GM13977 (cell line): ENCODE measurements at regions not wholly inside any gene's neighbourhood (a gene's known extent, or its start where the extent isn't known, plus 50 kb on each side); places are given as distances from the start of the nearest gene placed in this dataset.

Experiments
- DNase-seq: peaks from one replicate; pipeline ENCODE4 v3.0.0; 2012; ENCODE audit warnings: low spot score
- in situ Hi-C: fragments of 300-500 bp; cut with MboI; formaldehyde crosslinking; loops from one replicate; pipeline ENCODE4 v1.12.0; 2022; ENCODE audit warnings: low sequenced_read_pairs, low pct_unique_long_range_greater_than_20kb, mixed read lengths, inconsistent platforms; ENCODE audit not compliant: unreplicated experiment
- TF ChIP-seq, protein P1 (sequence below): IDR thresholded peaks from 2 replicates; pipeline ENCODE4 v1.5.1; 2012; ENCODE audit warnings: mild to moderate bottlenecking, control low read depth; ENCODE audit not compliant: insufficient read depth; ENCODE audit errors: extremely low read depth, missing control alignments

DNA sequence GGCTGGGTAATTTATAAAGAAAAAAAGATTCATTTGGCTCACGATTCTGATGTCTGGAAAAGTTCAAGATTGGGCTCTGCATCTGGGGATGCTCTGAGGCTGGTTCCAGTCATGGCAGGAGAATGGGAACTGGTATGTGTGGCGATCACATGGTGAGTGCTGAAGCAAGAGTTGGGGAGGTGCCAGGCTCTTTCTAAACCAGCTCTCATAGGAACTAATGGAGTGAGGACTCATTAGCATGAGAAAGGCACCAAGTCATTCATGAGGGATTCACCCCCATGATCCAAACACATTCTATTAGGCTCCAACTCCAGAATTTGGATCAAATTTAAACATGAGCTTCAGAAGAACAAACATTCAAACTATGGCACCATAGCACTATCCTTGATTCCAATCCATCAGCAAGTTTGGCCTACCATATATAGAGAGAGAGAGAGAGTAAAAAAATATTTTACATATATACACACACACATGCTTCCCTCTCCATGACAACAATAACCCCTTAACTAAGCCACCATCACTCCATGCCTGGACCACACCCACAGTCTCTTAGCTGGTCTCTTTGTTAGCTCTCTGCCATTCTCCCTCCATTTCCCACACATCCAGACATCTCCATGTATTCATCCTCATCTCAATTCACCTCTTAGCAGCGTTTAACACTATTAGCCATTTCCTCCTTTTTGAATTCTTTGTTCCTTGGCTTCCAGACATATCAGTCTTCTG is 57.9 kb downstream of the NPY start:
- no peak for DNase-seq
- TF ChIP-seq, protein P1, sequence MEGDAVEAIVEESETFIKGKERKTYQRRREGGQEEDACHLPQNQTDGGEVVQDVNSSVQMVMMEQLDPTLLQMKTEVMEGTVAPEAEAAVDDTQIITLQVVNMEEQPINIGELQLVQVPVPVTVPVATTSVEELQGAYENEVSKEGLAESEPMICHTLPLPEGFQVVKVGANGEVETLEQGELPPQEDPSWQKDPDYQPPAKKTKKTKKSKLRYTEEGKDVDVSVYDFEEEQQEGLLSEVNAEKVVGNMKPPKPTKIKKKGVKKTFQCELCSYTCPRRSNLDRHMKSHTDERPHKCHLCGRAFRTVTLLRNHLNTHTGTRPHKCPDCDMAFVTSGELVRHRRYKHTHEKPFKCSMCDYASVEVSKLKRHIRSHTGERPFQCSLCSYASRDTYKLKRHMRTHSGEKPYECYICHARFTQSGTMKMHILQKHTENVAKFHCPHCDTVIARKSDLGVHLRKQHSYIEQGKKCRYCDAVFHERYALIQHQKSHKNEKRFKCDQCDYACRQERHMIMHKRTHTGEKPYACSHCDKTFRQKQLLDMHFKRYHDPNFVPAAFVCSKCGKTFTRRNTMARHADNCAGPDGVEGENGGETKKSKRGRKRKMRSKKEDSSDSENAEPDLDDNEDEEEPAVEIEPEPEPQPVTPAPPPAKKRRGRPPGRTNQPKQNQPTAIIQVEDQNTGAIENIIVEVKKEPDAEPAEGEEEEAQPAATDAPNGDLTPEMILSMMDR, result no peak
- in situ Hi-C loops, result no loop called here

DNA sequence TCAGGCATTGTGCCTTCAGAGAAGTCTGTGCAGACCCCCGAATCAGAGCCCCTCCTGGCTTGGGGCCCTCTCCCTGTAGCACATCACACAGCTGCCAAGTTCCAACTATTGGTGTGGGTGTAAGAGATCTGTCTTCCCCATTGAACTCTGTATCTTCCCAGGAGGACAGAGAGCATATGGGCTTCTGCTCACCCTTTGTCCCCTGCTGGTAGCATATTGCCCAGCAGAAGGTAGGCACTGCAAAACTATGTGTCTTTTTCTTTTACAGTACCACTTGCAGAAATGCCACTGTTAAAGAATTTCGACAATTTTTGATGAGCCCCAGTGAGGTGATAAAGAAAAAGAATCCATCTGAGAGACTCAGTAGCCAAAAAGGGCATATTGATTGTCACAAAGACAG is 59.6 kb downstream of the NPY start:
- DNase-seq, result no peak
- TF ChIP-seq, protein P1, result no peak
- in situ Hi-C loops, result no loop called here

DNA sequence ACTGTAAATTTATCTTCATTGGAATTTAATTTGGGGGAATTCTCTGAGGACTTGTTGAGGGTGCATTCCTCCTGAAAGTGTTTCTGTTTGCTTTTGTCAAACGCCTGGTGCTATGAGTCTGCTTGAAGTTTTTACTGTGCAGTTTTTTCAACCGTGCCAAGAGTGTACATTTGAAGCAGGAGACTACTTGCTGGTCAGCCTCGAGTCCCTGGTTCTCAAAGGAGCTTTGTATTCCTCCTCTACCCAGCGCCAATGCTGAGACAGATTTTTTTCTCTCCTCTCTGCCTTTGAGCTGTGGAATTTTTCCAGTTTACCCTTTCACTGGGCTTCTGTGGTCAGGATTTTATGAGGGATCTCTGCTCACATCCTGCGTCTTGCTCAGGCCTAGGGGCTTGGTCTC is 62.1 kb downstream of the NPY start:
- no peak for DNase-seq
- TF ChIP-seq, protein P1, result no peak
- in situ Hi-C loops, result no loop called here

DNA sequence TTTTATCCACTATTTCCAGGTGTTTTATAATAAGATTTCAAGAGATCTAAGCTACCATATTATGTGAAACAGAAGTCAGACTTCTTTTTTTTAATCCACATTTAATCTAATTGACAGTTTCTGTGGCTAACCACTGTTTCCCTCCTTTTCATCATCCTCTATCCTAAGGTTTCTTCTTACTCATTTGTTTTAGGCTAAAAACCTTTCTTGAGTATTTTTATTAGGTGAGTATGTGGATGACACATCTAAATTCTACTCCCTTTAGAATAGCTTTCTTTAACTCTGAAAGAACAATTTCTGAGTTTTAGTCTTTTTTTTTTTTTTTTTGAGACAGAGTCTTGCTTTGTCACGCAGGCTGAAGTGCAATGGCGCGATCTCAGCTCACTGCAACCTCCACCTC is 62.7 kb downstream of the NPY start:
- in situ Hi-C loops, result no loop called here
- TF ChIP-seq, protein P1, result no peak
- no peak for DNase-seq

DNA sequence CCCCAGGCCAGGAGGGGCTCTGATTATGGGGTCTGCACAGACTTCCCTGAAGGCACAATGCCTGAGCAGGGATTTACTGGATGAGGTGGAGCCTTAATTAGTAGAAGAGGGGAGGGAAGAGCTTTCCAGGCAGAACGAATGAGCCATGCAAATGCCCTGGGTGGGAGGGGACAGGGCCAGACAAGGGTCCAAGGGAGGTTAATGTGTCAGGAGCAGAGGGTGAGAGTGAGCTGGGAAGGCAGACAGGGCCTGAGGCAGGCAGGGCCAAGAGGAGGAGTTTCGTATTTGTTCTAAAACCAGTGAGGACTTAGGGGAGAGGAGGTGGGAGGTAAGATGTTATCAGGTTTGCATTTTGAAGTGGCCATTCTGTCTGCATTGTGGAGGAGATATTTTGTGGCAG is 65.3 kb downstream of the NPY start:
- in situ Hi-C loops, result no loop called here
- DNase-seq, result no peak
- TF ChIP-seq, protein P1, result no peak

DNA sequence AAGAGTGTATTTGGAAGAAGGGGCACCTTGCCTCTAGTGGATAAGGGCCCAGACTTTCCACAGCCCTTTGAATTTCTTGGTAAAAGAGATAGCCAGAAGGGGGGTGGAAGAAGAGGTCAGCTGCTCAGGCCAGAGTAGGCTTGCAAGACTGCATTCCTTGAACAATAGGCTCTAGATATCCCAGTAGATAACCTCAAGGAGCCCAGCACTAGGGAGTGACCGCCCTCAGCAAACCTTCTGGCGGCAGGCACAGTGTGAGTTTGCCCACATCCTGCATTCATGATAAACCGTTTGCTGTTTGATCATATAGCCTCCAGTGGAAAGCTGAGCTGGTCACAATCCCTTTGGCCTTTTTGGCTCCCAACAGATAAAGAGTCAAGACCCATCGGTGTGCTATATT is 70.5 kb downstream of the NPY start:
- TF ChIP-seq, protein P1, result no peak
- in situ Hi-C loops, result no loop called here
- no peak for DNase-seq
